ENCODE measurements at regions not wholly inside any gene's neighbourhood (a gene's known extent, or its start where the extent isn't known, plus 50 kb on each side); places are given as distances from the start of the nearest gene placed in this dataset.

DNA sequence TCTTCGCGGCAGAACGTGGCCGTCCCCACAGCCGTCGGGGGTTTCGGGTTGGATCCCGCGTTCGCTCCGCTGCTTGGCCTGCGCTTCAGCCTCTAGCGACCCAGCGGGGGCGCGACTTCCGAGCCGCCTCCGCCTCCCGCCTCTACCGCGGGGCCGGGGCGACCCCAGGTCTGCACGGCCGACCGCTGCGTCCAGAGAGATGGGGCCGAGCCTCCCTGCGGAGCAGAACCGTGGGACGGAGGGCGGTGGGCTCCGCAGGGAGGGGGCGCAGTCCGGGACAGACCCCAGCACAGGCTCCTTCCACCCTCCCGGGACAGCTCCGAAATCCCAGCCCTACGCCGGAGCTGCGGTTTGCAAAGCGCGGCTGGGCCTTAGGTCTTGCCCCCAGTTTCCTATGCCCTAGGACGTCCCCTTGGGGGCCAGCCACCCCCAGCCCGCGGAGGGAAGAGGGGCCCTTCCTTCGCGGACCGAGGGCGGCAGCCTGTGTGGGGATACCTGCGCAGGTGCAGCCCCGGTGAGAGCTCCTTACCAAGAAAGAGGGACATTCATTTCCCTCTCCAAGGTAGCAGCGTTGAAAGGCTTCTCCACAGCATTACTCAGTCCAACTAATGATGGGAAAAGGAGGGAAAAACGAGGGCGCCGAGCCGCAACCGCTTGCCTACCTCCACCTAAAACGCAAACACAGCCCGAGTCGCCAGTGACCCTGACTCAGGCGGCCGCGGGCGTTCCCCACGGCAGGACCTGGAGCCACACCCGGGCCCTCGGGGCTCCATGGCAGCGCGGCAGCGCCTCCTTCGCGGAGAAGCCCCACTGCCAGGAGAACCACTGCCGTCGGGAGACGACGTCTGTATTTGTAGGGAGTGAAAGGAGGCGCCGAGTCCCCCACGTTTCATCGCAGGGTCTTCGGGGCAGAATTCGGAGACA, 115.7 kb downstream of the BMS1 start:
- no peak for TF ChIP-seq EZH2phosphoT487 (IDR thresholded peaks at IDR 0.05)
- TF ChIP-seq EZH2 (IDR thresholded peaks at IDR 0.05), result no peak
